Endothelial cell of umbilical vein (primary cell): ENCODE measurements at regions not wholly inside any gene's neighbourhood (a gene's known extent, or its start where the extent isn't known, plus 50 kb on each side); places are given as distances from the start of the nearest gene placed in this dataset.

Source experiments
- BruUV-seq: library from RNA; stranded (reverse); fragments of 400-500 nt; replicated peaks from 2 replicates; lab custom pipeline; 2021; lab: Mats Ljungman, UMichigan
- CTCF ChIA-PET: fragments of 300-600, 350-600 bp; sonication (Branson Sonifier 250); formaldehyde crosslinking; loops from one replicate; lab custom pipeline; 2021; ENCODE audit warnings: antibody characterized with exemption, inconsistent platforms; lab: Charles Lee
- POLR2A ChIA-PET: fragments of 300-600, 350-600 bp; sonication (Branson Sonifier 250); formaldehyde crosslinking; loops from one replicate; lab custom pipeline; 2021; ENCODE audit warnings: antibody characterized with exemption, inconsistent platforms; lab: Charles Lee
- DNase-seq: peaks from one replicate; pipeline ENCODE4 v3.0.0-alpha.2; 2011; ENCODE audit warnings: low read depth, low spot score
- FAIRE-seq: peaks from 2 replicates; lab custom pipeline; 2011; peaks lifted over from hg19 to GRCh38; lab: Jason Lieb, UNC
- H2AFZ ChIP-seq: 2 replicates; pipeline ENCODE4 v1.6.0; 2012; ENCODE audit warnings: low read depth, low read length, control low read depth, inconsistent platforms
- H3K27ac ChIP-seq: 2 replicates; pipeline ENCODE4 v1.5.1; 2011; ENCODE audit warnings: low read depth, mild to moderate bottlenecking, control low read depth, low read length, moderate library complexity; ENCODE audit not compliant: insufficient read depth
- H3K27me3 ChIP-seq, 2 experiments: 2 replicates each; pipeline versions ENCODE4 v1.6.0 to v1.6.1; 2011; ENCODE audit warnings: low read length in 2 of 2, mixed read lengths in 1 of 2; ENCODE audit not compliant: control insufficient read depth in 2 of 2, insufficient read depth in 2 of 2
- H3K36me3 ChIP-seq, 2 experiments: 2 replicates in 1 of 2; 3 replicates in 1 of 2; pipeline ENCODE4 v1.5.1; 2011; ENCODE audit warnings: low read length in 2 of 2, mild to moderate bottlenecking in 1 of 2, moderate library complexity in 1 of 2; ENCODE audit not compliant: control insufficient read depth in 2 of 2, insufficient read depth in 2 of 2; ENCODE audit errors: extremely low read depth in 1 of 2
- H3K4me1 ChIP-seq: 3 replicates; pipeline ENCODE4 v1.5.1; 2011; ENCODE audit warnings: mild to moderate bottlenecking, low read length; ENCODE audit not compliant: control insufficient read depth, insufficient read depth; ENCODE audit errors: extremely low read depth
- H3K4me2 ChIP-seq: 2 replicates; pipeline ENCODE4 v1.6.1; 2011; ENCODE audit warnings: low read length, control low read depth, mixed read lengths; ENCODE audit not compliant: insufficient read depth
- H3K4me3 ChIP-seq, 3 experiments: fragments of 200-600 bp in 1 of 3; sonication (generic), shearing (Covaris generic) in 1 of 3; replicated peaks in 1 of 3; 2 replicates each; pipeline ENCODE4 v1.5.1; 2011 to 2016; ENCODE audit warnings: control low read depth in 3 of 3, low read length in 3 of 3, mild to moderate bottlenecking in 2 of 3, inconsistent platforms in 1 of 3, low read depth in 1 of 3, moderate library complexity in 1 of 3; ENCODE audit not compliant: insufficient read depth in 1 of 3
- H3K79me2 ChIP-seq: 2 replicates; pipeline ENCODE4 v1.6.0; 2012; ENCODE audit warnings: low read length, inconsistent platforms; ENCODE audit not compliant: control insufficient read depth, insufficient read depth
- H3K9ac ChIP-seq: replicated peaks from 2 replicates; pipeline ENCODE3; 2011; ENCODE audit warnings: low read length, control low read depth; ENCODE audit not compliant: insufficient read depth; ENCODE audit errors: extremely low read depth
- H3K9me1 ChIP-seq: replicated peaks from 3 replicates; pipeline ENCODE4 v1.6.0; 2011; ENCODE audit warnings: mild to moderate bottlenecking, low read length; ENCODE audit not compliant: control insufficient read depth, insufficient read depth; ENCODE audit errors: extremely low read depth
- H3K9me3 ChIP-seq: replicated peaks from 2 replicates; pipeline ENCODE4 v1.5.1; 2012; ENCODE audit warnings: low read length, inconsistent platforms; ENCODE audit not compliant: control insufficient read depth, insufficient read depth
- H4K20me1 ChIP-seq: replicated peaks from 2 replicates; pipeline ENCODE3; 2011; ENCODE audit warnings: mild to moderate bottlenecking, low read length; ENCODE audit not compliant: control insufficient read depth, insufficient read depth; ENCODE audit errors: extremely low read depth
- EZH2 ChIP-seq: IDR thresholded peaks from 2 replicates; pipeline ENCODE4 v1.6.1; 2012; ENCODE audit warnings: borderline replicate concordance, low read depth, mild to moderate bottlenecking, moderate library complexity, low read length, inconsistent platforms; ENCODE audit not compliant: severe bottlenecking
- FOS ChIP-seq: IDR thresholded peaks from 2 replicates; pipeline ENCODE4 v1.6.1; 2011; ENCODE audit warnings: mild to moderate bottlenecking, low read length, moderate library complexity, borderline replicate concordance; ENCODE audit not compliant: insufficient read depth
- GATA2 ChIP-seq: IDR thresholded peaks from 2 replicates; pipeline ENCODE4 v1.7.0; 2011; ENCODE audit warnings: low read depth, mild to moderate bottlenecking, moderate library complexity, mixed read lengths, low read length; ENCODE audit not compliant: insufficient read length, insufficient read depth
- JUN ChIP-seq: IDR thresholded peaks from 2 replicates; pipeline ENCODE4 v1.6.1; 2011; ENCODE audit warnings: borderline replicate concordance, low read depth; ENCODE audit not compliant: insufficient read length, insufficient read depth
- MAX ChIP-seq: IDR thresholded peaks from 2 replicates; pipeline ENCODE4 v1.6.1; 2011; ENCODE audit not compliant: insufficient read depth, insufficient read length
- MYC ChIP-seq: IDR thresholded peaks from one replicate; pipeline ENCODE4 v1.6.1; 2011; ENCODE audit warnings: mild to moderate bottlenecking, low read depth, low read length
- POLR2A ChIP-seq: IDR thresholded peaks from 2 replicates; pipeline ENCODE4 v1.6.1; 2012; ENCODE audit warnings: low read depth, mild to moderate bottlenecking, control low read depth, low read length
- POLR2AphosphoS5 ChIP-seq: IDR thresholded peaks from 2 replicates; pipeline ENCODE4 v1.6.1; 2012; ENCODE audit warnings: low read depth, mild to moderate bottlenecking, control low read depth, low read length, moderate library complexity; ENCODE audit not compliant: insufficient read depth
- dilution Hi-C: fragments of 300-500 bp; cut with MboI; formaldehyde crosslinking; loops from one replicate; pipeline ENCODE4 v1.15.0; 2019; ENCODE audit warnings: low sequenced_read_pairs; ENCODE audit not compliant: extremely low pct_ligation_motif_present
- intact Hi-C: fragments of 100-400 bp; cut with micrococcal nuclease; formaldehyde crosslinking; loops from one replicate; pipeline ENCODE4 v1.10.0; 2022
- TF ChIP-seq, protein P1 (sequence below), 2 donors: IDR thresholded peaks; 1 replicate in 1 of 2; 2 replicates in 1 of 2; pipeline ENCODE4 v1.5.1; 2011; ENCODE audit warnings: low read length in 2 of 2, mild to moderate bottlenecking in 2 of 2, moderate library complexity in 2 of 2, control low read depth in 1 of 2, inconsistent platforms in 1 of 2, low read depth in 1 of 2; ENCODE audit not compliant: insufficient read depth in 1 of 2; ENCODE audit errors: extremely low read depth in 1 of 2

DNA sequence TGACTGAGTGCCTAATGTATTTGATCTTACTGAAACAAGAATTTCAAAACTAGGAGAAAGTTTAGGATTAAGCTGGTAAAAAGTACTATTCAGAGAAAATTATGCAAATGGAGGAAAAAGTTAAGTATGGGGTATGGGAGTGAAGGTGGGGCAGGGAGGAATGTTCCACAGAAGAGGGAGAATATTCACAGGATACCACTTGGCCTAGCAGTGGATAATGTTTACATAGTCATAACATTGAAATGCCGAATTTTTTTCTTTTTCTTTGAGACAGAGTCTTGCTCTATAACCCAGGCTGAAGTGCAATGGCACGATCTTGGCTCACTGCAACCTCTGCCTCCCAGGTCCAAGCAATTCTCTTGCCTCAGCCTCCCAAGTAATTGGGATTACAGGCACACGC lies 61.2 kb upstream of the LMNB1 start:
- FAIRE-seq = no peak
- CTCF ChIA-PET = no interaction called here
- dilution Hi-C loops = no loop called here

More for the DNA sequence above, 61.2 kb upstream of the LMNB1 start:
- no peak overlapping the region for H3K4me2 ChIP-seq
- TF ChIP-seq GATA2 (no peak), POLR2AphosphoS5 (no peak), JUN (no peak), FOS (no peak), MYC (no peak), POLR2A (no peak), MAX (no peak), EZH2 (no peak)
- TF ChIP-seq, protein P1, sequence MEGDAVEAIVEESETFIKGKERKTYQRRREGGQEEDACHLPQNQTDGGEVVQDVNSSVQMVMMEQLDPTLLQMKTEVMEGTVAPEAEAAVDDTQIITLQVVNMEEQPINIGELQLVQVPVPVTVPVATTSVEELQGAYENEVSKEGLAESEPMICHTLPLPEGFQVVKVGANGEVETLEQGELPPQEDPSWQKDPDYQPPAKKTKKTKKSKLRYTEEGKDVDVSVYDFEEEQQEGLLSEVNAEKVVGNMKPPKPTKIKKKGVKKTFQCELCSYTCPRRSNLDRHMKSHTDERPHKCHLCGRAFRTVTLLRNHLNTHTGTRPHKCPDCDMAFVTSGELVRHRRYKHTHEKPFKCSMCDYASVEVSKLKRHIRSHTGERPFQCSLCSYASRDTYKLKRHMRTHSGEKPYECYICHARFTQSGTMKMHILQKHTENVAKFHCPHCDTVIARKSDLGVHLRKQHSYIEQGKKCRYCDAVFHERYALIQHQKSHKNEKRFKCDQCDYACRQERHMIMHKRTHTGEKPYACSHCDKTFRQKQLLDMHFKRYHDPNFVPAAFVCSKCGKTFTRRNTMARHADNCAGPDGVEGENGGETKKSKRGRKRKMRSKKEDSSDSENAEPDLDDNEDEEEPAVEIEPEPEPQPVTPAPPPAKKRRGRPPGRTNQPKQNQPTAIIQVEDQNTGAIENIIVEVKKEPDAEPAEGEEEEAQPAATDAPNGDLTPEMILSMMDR (IDR thresholded peaks at IDR 0.05; ENCODE audit: extremely low read depth in 1 of 2, insufficient read depth in 1 of 2, low read depth in 1 of 2, low read length in 2 of 2) = no peak
- no peaks in the 10 kb centered on the region for H3K9me3 ChIP-seq
- H3K36me3 ChIP-seq = no peaks in the 10 kb centered on the region
- POLR2A ChIA-PET = no interaction called here
- H3K9me1 ChIP-seq = no peaks in the 10 kb centered on the region
- H3K9ac ChIP-seq = no peak overlapping the region
- H2AFZ ChIP-seq = no peak overlapping the region
- H4K20me1 ChIP-seq = no peaks in the 10 kb centered on the region
- H3K79me2 ChIP-seq = no peaks in the 10 kb centered on the region
- peaks cover 0 to 4% of the 10 kb centered on the region in 2 experiments for H3K27me3 ChIP-seq
- no peak overlapping the region for H3K4me3 ChIP-seq
- BruUV-seq = no TSS peak
- DNase-seq = no peak
- intact Hi-C loops = loop anchor here (5.0 kb wide), 1 partner anchor 37 kb away; no protein-coding TSS in a partner anchor
- H3K27ac ChIP-seq = no peak overlapping the region
- H3K4me1 ChIP-seq = no peaks in the 10 kb centered on the region
